Ishikawa (cell line): ENCODE measurements at regions not wholly inside any gene's neighbourhood (a gene's known extent, or its start where the extent isn't known, plus 50 kb on each side); places are given as distances from the start of the nearest gene placed in this dataset.

Experiments
- CEBPB ChIP-seq: IDR thresholded peaks from 2 replicates; pipeline ENCODE4 v1.6.1; 2012
- CREB1 ChIP-seq: IDR thresholded peaks from 2 replicates; pipeline ENCODE4 v1.6.1; 2012; ENCODE audit warnings: low read depth
- EGR1 ChIP-seq: IDR thresholded peaks from 2 replicates; pipeline ENCODE4 v1.6.1; 2012
- EP300 ChIP-seq: IDR thresholded peaks from 2 replicates; pipeline ENCODE4 v1.6.1; 2012; ENCODE audit warnings: borderline replicate concordance
- FOXM1 ChIP-seq: IDR thresholded peaks from 2 replicates; pipeline ENCODE4 v1.6.1; 2012; ENCODE audit warnings: low read depth, borderline replicate concordance
- MAX ChIP-seq: IDR thresholded peaks from 2 replicates; pipeline ENCODE4 v1.6.1; 2012
- NFIC ChIP-seq: IDR thresholded peaks from 2 replicates; pipeline ENCODE4 v1.6.1; 2012
- RAD21 ChIP-seq: IDR thresholded peaks from 2 replicates; pipeline ENCODE4 v1.6.1; 2012; ENCODE audit warnings: low read depth
- REST ChIP-seq: IDR thresholded peaks from 2 replicates; pipeline ENCODE4 v1.6.1; 2012; ENCODE audit warnings: low read depth, mild to moderate bottlenecking
- TAF1 ChIP-seq: IDR thresholded peaks from 2 replicates; pipeline ENCODE4 v1.6.1; 2012; ENCODE audit warnings: low read depth, mild to moderate bottlenecking
- TCF12 ChIP-seq: IDR thresholded peaks from 2 replicates; pipeline ENCODE4 v1.6.1; 2012; ENCODE audit warnings: low read depth
- TEAD4 ChIP-seq: IDR thresholded peaks from 2 replicates; pipeline ENCODE4 v1.6.1; 2012
- YY1 ChIP-seq: IDR thresholded peaks from 2 replicates; pipeline ENCODE4 v1.6.1; 2012; ENCODE audit warnings: low read depth
- ZBTB7A ChIP-seq: IDR thresholded peaks from 2 replicates; pipeline ENCODE4 v1.6.1; 2012; ENCODE audit warnings: low read depth
- TF ChIP-seq, protein P1 (sequence below): IDR thresholded peaks from 2 replicates; pipeline ENCODE4 v1.6.1; 2012

GRCh38 chr4:175325230-175325629, 407.1 kb downstream of the ADAM29 start:
- TF ChIP-seq CEBPB (no peak), REST (no peak), TAF1 (no peak), NFIC (no peak), CREB1 (no peak), EGR1 (no peak), TEAD4 (no peak), FOXM1 (no peak), RAD21 (no peak), ZBTB7A (no peak), TCF12 (no peak), EP300 (no peak), YY1 (no peak), MAX (no peak)
- TF ChIP-seq, protein P1, sequence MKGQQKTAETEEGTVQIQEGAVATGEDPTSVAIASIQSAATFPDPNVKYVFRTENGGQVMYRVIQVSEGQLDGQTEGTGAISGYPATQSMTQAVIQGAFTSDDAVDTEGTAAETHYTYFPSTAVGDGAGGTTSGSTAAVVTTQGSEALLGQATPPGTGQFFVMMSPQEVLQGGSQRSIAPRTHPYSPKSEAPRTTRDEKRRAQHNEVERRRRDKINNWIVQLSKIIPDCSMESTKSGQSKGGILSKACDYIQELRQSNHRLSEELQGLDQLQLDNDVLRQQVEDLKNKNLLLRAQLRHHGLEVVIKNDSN = no peak

DNA sequence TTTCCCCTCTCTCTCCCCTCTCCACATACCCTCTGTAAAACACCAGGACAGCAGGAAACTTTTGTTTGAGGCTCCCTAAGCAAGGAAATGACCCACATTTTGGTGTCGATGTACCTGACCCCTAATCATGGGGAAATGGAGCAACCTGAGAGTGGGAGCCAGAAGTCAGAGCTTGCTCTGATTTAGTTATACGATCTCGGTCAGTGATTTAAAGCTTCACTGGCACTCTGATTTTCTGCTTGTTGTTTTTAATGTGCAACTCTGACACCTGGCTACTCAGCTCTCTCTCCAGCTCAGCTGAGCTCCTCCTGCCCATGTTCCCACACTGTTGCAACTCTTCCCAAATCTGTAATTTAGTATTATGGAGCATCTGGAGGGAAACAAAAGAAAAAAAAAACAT, 408.6 kb downstream of the ADAM29 start:
- TF ChIP-seq EGR1 = no peak
- no peak for TF ChIP-seq EP300
- no peak for TF ChIP-seq CEBPB
- TF ChIP-seq ZBTB7A = no peak
- TF ChIP-seq REST = no peak
- TF ChIP-seq RAD21 = no peak
- no peak for TF ChIP-seq TCF12
- no peak for TF ChIP-seq TAF1
- TF ChIP-seq FOXM1 = no peak
- TF ChIP-seq, protein P1 = no peak
- no peak for TF ChIP-seq NFIC
- TF ChIP-seq MAX = no peak
- TF ChIP-seq CREB1 = no peak
- TF ChIP-seq YY1 = no peak
- TF ChIP-seq TEAD4 = no peak

DNA sequence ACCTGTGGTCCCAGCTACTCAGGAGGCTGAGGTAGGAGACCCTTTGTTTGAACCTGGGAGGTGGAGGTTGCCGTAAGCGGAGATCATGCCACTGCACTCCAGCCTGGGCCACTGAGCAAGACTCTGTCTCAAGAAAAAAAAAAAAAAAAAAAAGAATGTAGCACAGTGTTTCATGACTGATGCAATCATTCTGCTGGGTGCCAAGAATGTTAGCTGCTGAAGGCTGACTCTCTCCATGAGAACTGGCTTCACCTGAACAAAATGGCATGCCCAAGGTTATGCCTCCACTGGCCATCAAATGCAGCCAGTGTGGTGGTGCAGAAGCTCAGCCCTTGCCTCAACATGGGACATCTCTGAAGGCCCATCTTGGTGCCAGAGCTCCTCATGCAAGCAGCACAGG, 412.1 kb downstream of the ADAM29 start:
- TF ChIP-seq EGR1 = no peak
- no peak for TF ChIP-seq FOXM1
- TF ChIP-seq NFIC = no peak
- TF ChIP-seq TAF1 = no peak
- no peak for TF ChIP-seq REST
- TF ChIP-seq, protein P1 = no peak
- TF ChIP-seq MAX = no peak
- no peak for TF ChIP-seq CREB1

DNA sequence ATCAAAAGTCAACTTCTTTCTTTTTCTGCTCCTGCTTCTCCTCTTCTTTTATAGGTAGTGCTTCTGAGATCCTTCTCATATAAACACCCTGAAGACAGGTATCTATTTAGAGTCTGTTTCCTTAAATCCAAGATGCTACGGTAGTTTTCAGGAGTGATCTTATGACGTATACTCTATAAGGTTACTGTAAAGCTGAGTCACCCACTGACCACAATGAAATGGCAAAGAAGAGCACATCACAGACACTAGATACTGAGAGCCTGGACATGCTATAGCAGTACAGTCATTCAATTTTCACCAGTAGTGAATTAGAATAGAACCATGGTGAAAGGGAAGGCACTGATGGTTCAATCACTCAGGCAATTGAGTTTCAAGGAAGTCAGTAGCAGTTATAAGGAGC, 412.5 kb downstream of the ADAM29 start:
- TF ChIP-seq MAX = no peak
- TF ChIP-seq, protein P1 = no peak
- TF ChIP-seq CREB1 = no peak
- TF ChIP-seq YY1 = no peak
- TF ChIP-seq FOXM1 = no peak
- TF ChIP-seq EP300 = no peak
- no peak for TF ChIP-seq TCF12
- TF ChIP-seq EGR1 = no peak
- no peak for TF ChIP-seq REST
- no peak for TF ChIP-seq TAF1
